GM19463 (cell line): ENCODE measurements at regions not wholly inside any gene's neighbourhood (a gene's known extent, or its start where the extent isn't known, plus 50 kb on each side); places are given as distances from the start of the nearest gene placed in this dataset.
"Not testable (repeated sequence)": the region's sequence is repeated elsewhere in the genome, so short reads cannot be mapped to it uniquely, and the experiment has no call there.

Experiments used
- ATAC-seq: cut with Tn5 transposase; IDR thresholded peaks from one replicate; pipeline ENCODE4 v1.9.1; 2021; ENCODE audit warnings: mild to moderate bottlenecking, moderate library complexity; ENCODE audit not compliant: unreplicated experiment

DNA sequence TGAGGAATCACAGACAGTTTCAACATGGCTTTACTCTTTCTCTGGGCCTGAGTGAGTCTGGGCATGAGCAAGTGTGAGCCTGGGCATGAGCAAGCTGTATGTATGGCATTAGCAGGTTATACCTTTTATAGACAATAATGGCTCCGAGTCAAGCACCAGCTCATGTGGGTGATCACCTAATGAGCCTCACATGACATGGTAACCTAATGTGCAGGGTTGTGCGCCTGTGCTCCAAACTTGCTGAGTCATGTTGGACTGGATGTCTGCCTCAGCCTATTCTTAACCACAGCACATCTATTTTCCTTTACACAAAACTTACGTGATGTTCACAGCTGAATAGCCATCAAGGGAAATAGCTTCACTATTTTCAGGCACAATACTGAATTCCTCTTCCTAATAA is 236.2 kb upstream of the NRIP1 start:
- ATAC-seq, result no peak

DNA sequence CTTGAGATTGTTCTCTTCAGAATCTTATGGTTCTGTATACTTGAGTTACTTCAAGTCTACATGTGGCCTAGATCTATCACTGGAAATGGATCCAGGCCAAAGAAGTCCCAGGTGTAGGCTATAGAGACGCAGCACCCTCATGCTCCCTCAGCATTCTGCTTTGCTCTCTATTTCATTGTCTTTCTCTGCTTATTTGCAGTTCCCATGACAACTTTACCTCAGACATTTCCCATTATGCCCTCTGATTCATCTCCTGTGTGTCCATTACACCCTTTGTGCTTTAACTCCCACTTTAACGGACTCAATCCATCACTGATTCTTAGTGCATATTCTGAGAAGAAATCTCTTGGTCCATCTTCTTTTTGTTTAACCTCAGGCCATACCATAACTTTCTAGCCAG is 236.9 kb upstream of the NRIP1 start:
- ATAC-seq, result no peak

DNA sequence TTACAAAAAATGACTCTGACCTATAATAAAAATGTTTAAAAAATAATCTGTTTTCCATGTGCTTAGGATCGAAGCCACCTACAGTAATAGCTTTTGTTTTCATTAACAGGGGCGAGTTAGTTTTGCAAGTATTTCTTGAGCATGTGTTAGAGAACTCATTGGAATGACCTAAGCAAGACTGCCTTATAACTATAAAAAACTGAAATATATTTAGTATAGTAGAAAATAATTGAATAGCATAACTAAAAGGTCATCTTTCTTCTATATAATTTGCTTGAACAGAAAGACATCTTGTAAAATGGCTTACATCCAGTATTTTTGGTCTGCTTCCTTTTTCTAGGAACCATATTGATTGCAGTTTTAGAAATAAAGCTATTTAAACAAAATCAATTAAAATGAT is 241.5 kb upstream of the NRIP1 start:
- no peak for ATAC-seq

DNA sequence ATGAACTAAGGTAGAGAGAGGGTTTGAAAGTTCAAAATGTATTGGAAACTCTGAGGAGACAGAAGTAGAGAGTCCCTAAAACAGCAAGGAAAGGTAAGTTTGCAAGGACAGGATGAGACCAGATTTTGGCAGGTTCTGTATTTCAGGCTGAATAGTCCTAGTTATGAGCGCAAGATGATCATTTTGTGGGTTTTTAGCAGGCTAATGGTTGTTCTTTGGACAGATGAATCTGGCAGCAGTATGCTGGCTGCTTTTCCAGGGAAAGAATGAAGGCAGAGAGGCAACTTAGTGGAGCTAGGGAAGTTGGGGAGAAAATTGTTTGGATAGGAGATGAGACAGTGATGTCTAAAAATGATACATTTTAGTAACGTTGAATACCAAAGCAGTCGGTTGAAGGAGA is 243.5 kb upstream of the NRIP1 start:
- ATAC-seq, result no peak

DNA sequence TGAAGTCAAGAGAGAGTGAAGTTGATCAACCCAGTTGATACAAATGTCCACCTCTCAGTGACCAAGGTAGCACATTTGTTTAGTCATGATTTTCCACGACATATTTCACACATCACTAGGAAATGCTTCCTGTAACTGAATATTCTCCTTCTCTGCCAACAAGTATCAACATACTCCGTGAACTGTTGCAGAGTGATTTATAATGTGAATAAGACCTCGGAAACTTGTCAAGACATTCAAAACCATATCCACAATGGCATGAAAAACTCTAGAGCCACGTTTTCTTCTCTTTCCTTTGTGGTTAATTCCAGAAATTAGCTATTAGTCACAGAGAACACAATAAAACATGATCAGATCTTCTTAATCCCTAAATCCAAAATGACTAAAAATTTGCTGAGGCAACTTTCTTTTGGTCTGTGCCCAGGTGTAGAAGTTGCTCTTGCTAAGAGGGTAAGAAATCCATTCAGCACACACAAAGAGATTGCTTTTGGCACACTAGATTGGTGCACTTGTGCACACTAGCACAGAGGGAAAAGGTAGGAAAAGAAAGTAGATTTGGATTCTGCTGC is 244.3 kb upstream of the NRIP1 start:
- ATAC-seq, result no peak

DNA sequence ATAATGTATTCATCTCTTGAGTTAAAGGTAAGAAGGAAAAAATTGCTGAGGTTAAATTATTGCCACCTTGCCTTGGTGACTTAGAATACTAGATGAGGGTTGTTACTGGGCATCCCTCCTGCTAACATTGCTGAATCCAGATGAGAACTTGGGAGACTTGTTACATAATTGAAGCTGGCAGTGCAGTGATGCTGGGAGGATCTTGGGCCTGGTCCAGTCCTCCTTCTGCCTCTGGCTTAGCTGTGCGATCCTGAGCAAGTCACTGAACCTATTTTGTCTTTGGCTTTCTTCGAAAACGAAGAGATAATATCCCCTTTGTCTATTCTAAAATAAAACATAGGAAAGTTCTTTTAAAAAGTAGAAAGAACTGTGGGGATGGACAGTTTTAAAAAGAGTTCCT is 244.9 kb upstream of the NRIP1 start:
- ATAC-seq, result no peak

DNA sequence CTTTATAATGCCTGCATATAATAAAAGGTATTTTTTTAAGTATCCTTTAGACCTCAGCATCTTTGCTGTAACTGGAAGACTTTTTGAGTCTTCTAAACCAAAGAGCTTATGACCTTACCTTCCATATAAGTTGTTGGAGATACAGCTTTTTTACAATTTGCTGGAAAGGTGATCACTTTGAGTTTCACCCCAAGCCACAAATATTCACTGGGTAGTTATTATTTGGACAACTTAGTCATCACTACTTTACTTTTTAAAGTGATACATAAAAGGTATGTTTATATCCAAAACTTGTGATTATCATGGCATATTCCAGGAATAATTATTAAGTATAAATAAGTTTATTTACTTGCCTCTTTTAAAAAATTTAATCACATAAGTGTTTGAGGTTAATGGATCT is 246.7 kb upstream of the NRIP1 start:
- ATAC-seq, result no peak

DNA sequence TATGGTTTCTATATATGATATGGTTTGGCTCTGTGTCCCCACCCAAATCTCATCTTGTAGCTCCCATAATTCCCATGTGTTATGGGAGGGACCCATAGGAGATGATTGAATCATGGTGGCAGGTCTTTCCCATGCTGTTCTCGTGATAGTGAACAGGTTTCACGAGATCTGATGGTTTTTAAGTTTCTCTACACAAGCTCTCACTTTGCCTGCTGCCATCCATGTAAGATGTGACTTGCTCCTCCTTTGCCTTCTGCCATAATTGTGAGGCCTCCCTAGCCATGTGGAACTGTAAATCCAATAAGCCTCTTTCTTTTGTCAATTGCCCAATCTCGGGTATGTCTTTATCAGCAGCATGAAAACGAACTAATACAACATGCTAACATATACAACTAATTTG is 252.2 kb upstream of the NRIP1 start:
- not testable (repeated sequence) for ATAC-seq

DNA sequence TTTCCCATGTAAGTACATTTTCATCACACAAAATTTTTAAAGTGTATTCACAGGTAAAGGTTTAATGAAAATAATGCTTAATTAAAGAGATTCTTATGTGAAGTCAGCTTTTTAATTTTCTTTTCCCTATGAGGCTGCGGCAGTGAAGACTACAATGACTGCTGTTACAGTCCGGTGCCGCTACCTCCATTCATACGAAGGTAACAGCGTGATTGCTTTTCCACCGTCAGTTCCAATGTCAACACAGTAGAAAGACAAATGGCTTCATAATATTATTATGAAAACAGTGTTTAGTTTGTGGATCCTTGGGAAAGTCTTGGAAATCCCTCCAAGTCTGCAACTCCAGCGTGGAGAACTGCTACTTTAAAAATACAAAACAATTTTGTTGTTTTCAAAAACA is 254.9 kb upstream of the NRIP1 start:
- no peak for ATAC-seq

DNA sequence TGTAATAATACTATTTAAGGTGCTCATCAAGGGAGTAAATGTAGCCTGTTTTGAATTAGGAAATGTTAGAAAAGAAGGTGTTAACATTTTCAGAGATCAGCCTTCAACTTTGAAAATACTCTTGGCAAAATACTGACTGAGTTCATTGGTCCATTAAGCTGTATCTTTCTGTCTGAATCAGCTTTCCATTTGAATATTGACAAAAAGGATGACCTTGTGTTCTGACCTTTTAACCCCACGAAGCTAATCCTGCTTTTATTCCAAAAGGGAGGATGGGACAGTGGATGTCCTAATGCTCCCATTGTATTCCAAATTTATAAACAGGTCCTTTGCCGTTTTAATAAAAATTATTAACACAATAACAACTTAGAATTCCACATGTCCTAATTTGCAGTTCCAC is 259.7 kb upstream of the NRIP1 start:
- ATAC-seq, result no peak

DNA sequence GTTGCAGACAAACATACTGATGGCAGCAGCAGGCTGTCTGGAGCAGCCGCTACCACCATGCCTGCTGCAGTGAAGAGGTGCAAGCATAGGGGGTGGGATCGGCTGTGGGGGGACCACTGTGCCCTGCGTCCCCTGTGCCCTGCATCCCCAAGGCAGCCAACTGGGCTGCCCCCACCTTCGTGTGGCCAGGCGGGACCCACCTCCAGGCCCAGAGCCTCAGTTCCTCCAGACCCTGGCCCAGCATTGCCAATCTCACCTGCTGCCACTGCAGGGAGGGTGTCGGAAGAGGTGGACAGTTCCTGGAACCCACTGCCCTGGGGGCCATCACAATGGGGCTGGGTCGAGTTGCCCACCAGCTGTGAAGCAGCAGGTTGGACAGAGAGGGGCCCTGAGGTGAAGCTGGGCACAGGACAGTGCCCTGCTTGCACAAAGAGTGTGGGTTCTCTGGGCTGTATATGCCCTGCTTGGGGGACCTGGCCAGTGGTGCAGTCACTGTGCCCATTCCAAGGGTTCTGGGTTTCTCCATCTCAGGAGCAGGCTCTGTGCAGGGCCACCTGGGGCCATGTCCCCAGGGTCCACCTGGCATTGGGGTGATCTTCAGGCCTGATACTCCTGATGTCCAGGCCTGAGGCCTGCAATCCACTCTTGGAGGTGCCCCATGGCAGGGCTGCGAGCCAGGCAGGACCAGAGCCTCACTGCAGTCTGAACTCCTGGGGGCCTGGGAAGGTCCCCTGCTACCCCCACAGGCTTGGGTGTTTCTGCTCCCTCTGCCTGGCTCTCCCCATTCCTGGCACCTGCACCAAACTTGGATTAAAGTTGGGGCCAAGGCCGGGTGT is 261.4 kb upstream of the NRIP1 start:
- no peak for ATAC-seq

DNA sequence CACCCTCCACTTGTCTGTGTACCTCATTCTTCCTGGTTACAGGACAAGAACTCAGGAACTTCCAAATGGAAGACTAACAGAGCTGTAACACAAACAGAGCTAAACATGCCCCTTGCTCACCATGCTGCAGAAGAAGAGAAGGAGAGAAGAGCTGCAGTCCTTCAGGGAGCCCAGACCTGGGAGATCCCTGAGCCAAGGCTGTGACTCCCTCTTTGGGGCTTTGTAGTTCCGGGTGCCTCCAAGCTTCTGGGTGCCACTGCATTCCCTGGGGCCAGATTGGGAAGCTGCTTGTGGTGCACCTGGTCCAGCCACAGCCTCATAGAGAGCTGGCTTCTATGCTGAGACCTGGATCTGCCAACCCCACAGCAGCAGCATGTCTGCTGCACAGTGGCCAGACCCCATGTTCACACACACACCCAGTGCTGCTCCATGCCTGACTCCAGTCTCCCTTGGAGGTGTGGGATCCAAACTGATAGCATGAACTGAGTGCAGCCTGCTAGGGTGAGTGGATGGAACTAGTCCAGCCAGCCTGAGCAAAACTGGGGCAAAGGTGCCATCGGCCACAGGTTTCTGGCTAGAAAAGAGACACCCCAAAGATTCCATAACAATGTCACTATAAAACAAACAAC is 263.0 kb upstream of the NRIP1 start:
- no peak for ATAC-seq

DNA sequence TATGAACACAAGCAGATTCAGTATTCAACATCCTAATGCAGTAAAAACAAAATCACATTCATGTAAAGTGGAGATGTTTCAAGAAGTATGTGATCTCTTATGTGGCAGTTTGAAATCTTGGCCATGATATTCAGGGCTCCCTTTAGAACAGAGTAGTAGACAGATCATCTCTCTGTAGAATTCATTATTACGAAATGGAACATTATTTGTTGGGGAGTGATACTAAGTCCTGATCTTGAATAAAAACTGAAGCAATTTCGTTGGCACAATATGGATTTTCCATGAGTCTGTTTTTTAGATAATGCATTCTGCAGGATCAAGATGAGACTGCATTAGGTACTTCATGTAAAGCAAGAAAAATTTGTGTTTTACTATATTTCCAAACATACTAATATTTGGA is 264.4 kb upstream of the NRIP1 start:
- ATAC-seq, result no peak

DNA sequence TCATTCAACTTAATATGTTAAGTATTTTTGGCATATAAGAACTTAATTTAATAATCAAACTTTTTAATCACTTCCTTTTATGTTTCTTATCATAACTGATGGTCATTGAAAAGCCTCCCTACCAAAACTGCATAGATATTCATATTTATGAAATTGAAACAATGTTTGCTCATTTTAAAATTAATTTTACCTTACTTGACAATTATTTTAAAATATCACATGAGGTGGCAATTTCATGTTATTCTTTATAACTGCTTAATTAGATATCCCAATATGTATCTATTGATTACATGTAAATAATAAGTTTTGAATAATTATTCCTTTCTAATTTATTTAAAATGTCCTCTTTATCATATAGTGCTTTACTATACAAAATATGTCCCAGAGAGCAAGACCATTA is 266.1 kb upstream of the NRIP1 start:
- ATAC-seq, result no peak

DNA sequence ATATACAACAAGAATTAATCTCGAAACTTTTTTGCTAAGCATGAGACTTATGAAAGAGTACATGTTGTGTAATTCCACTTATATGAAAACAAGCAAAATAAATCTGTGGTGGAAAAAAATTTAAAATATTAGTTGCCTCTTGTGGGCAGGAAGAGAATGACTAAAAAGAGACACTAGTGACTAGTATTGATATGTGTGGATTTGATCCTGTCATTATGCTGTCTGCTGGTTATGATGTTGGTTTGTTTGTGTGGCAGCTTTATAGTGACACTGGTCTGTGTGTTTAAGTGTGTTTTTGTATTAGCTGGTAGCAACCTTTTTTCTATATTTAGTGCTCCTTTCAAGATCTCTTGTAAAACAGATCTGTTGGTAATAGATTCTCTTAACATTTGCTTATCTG is 267.8 kb upstream of the NRIP1 start:
- ATAC-seq, result no peak

DNA sequence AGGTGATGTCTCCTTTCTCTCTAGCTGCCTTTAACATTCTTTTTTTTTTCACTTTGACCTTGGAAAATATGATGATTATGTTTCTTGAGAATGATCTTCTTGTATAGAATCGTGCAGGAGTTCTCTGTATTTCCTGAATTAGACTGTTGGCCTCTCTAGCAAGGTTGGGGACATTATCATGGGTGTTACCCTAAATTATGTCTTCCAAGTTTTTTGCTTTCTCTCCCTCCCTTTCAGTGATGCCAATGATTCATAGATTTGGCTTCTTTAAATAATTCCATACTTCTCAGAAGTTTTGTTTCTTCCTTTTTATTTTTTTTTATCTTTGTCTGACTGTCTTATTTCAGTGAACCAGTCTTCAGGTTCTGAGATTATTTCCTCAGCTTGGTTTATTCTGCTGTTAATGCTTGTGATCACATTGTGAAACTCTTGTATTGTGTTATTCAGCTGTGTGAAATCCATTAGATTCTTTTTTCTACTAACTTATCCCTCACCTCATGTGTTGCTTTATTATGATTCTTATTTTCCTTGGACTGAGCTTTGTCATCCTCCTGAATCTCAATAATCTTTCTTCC is 268.4 kb upstream of the NRIP1 start:
- ATAC-seq, result no peak

DNA sequence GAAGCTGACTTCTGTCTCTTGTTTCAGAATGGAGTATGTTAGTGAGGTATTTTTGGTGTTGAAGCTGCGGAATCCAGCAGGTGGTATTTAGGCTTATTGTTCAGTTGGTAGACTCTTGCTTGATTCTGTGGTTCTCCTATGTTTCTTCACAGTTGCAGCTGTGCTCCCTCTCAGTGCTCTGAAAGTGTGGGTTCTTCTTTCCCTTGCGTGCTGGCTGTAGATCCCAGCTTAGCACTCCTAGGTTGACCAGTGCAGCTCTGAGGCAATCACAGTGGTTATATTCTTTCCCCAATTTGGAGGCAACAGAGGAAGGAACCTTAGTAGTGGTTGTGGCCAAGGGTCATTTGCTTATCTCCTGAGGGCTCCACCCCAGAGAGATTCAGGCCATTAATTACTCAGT is 269.2 kb upstream of the NRIP1 start:
- no peak for ATAC-seq

DNA sequence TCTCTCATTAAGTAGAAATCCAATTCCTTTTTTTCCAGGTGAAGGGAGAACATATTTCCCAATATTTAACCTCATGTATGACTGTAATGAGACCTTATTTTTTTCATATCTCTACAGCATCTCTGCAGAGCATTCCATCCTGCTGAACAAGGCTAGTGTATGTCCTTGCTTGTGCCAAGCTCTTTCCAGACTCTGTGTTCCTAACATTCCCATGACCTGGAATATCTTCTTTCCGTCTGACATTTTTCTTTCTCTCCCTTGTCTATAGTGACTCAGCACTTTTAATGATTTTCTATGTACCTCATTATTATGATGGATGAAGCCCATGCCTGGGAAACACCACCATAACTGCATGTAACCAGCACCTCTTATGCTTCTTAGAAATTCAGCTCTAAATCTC is 278.3 kb upstream of the NRIP1 start:
- ATAC-seq, result no peak

DNA sequence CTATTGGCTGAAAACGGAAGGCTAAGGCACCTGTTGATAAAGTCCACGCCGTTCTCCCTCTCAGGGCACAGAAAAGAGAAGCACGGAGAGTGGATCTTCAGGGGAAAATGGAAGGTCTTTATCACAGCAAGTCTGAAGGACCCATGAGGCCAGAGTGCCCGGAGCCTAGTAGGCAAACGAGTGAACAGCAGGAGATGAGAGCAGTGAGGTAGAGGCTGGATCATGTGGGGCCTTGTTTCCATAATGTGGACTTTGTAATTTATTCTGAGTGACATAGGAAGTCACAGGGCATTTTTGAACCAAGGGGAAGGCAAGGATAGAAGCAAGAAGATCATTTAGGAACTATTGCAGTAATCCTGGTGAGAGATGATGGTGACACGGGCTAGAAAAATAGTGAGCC is 287.2 kb upstream of the NRIP1 start:
- ATAC-seq, result no peak

DNA sequence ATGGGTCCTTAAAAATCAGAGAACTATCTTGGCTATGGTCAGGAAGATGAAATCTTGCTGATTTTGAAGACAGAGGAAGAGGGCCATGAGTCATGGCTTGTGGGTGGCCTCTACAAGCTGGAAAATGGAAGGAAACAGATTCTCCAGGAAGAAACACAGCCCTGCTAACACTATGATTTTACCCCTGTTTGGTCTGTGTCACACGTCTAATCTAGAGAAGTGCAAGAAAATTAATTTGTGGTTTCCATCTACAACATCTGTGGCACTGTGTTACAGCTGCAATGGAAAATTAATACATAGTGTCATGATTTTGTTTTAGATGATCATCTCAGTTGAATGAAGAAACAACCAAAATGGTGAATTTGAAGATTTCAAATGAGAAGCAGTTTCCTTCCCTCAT is 288.7 kb upstream of the NRIP1 start:
- no peak for ATAC-seq

DNA sequence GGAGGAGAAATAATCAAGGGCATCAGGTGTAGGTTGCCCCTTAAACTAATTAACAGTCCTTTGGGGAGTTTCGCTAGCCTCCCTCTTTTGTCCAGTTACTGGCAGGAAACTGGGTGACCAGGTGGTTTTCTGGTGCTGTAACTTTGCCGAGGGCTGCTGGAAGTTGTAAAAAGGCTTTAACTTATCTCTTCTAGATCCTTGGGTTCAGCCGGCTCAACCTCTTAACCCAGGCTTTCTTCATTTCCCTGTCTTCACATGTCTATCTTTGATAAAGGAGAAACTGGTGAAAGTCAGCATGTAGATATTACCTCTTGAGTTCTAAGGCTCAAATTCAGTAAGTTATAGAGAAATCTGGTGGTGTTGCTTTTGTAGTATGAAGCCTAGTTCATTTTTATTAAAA is 289.7 kb upstream of the NRIP1 start:
- ATAC-seq, result no peak

DNA sequence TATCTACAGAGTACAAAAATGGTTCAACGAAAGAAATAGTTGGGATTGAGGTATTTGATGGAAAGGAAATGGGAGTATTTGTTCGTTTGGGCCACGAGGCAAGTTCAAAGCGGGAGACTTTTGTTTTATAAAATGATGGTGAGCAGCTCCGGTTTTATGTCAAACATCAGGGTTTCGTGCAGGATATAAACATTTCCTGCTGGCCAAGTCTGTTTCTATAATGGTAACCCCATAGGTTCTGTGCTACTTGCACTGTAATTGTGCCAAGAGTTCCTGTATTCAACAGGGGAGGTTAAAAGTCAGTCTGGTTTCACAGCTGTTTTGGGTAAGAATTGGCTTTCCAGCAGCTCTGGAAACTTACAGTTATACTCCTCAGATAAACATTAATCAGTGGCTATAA is 290.3 kb upstream of the NRIP1 start:
- ATAC-seq, result no peak
